H9 (cell line): ENCODE measurements at regions not wholly inside any gene's neighbourhood (a gene's known extent, or its start where the extent isn't known, plus 50 kb on each side); places are given as distances from the start of the nearest gene placed in this dataset.
A peak's percentile ranks its signal among the peaks of the same experiment; 100 is the strongest.

ENCODE experiments used
- DNase-seq: peaks from one replicate; pipeline ENCODE4 v3.0.0-alpha.2; 2017
- H2AFZ ChIP-seq: one replicate; pipeline ENCODE4 v1.6.1; 2013; ENCODE audit warnings: mild to moderate bottlenecking, low read length, control low read depth, moderate library complexity
- H2AK5ac ChIP-seq: 2 replicates; pipeline ENCODE4 v1.6.1; 2013; ENCODE audit warnings: low read length, control low read depth, mixed read lengths; ENCODE audit not compliant: insufficient read length
- H2BK120ac ChIP-seq: one replicate; pipeline ENCODE4 v1.6.1; 2013; ENCODE audit warnings: low read depth, mild to moderate bottlenecking, low read length, control low read depth, inconsistent platforms; ENCODE audit not compliant: poor library complexity, severe bottlenecking
- H2BK12ac ChIP-seq: 2 replicates; pipeline ENCODE4 v1.6.1; 2013; ENCODE audit warnings: low read length, control low read depth, mixed read lengths, low read depth; ENCODE audit not compliant: insufficient read length
- H2BK15ac ChIP-seq: 2 replicates; pipeline ENCODE4 v1.6.1; 2013; ENCODE audit warnings: low read depth, low read length, control low read depth
- H2BK20ac ChIP-seq: one replicate; pipeline ENCODE4 v1.6.1; 2013; ENCODE audit warnings: low read depth, mild to moderate bottlenecking, low read length, control low read depth, inconsistent platforms; ENCODE audit not compliant: poor library complexity, severe bottlenecking
- H2BK5ac ChIP-seq: 2 replicates; pipeline ENCODE4 v1.6.1; 2013; ENCODE audit warnings: low read length, control low read depth, mixed read lengths; ENCODE audit not compliant: insufficient read length
- H3K14ac ChIP-seq: 2 replicates; pipeline ENCODE4 v1.6.1; 2013; ENCODE audit warnings: low read length, control low read depth; ENCODE audit not compliant: insufficient read depth
- H3K18ac ChIP-seq: 2 replicates; pipeline ENCODE4 v1.6.1; 2013; ENCODE audit warnings: low read depth, mild to moderate bottlenecking, mixed read lengths, low read length, control low read depth; ENCODE audit not compliant: insufficient read length
- H3K23ac ChIP-seq: 2 replicates; pipeline ENCODE4 v1.6.1; 2013; ENCODE audit warnings: low read length, control low read depth, mixed read lengths, low read depth; ENCODE audit not compliant: insufficient read length
- H3K23me2 ChIP-seq: 2 replicates; pipeline ENCODE4 v1.6.1; 2013; ENCODE audit warnings: low read depth, mild to moderate bottlenecking, mixed read lengths, low read length, control low read depth; ENCODE audit not compliant: insufficient read length, poor library complexity, severe bottlenecking
- H3K27ac ChIP-seq: 2 replicates; pipeline ENCODE4 v1.5.1; 2013; ENCODE audit warnings: low read length, control low read depth, mixed read lengths, low read depth; ENCODE audit not compliant: insufficient read length
- H3K27me3 ChIP-seq: 2 replicates; pipeline ENCODE4 v1.6.1; 2013; ENCODE audit warnings: low read length, control low read depth, inconsistent platforms; ENCODE audit not compliant: insufficient read depth
- H3K4ac ChIP-seq: 2 replicates; pipeline ENCODE4 v1.6.1; 2013; ENCODE audit warnings: low read depth, mild to moderate bottlenecking, control low read depth, inconsistent platforms, low read length, moderate library complexity
- H3K4me1 ChIP-seq: 2 replicates; pipeline ENCODE4 v1.6.1; 2013; ENCODE audit warnings: low read length, control low read depth, inconsistent platforms; ENCODE audit not compliant: insufficient read depth
- H3K4me2 ChIP-seq: 2 replicates; pipeline ENCODE4 v1.6.1; 2013; ENCODE audit warnings: low read length, control low read depth, mixed read lengths; ENCODE audit not compliant: insufficient read length, insufficient read depth
- H3K56ac ChIP-seq: 2 replicates; pipeline ENCODE4 v1.6.1; 2013; ENCODE audit warnings: low read depth, mild to moderate bottlenecking, mixed read lengths, low read length, control low read depth; ENCODE audit not compliant: insufficient read length
- H3K79me1 ChIP-seq: 2 replicates; pipeline ENCODE4 v1.6.1; 2013; ENCODE audit warnings: low read depth, mild to moderate bottlenecking, moderate library complexity, low read length, control low read depth, inconsistent platforms; ENCODE audit not compliant: insufficient read depth, poor library complexity, severe bottlenecking
- H3K79me2 ChIP-seq: 2 replicates; pipeline ENCODE4 v1.6.1; 2013; ENCODE audit warnings: low read length, control low read depth, inconsistent platforms; ENCODE audit not compliant: insufficient read depth
- H3K9ac ChIP-seq: 2 replicates; pipeline ENCODE4 v1.6.1; 2013; ENCODE audit warnings: low read length, control low read depth, mixed read lengths; ENCODE audit not compliant: insufficient read length; ENCODE audit errors: extremely low read depth
- H3K9me3 ChIP-seq: one replicate; pipeline ENCODE4 v1.6.1; 2013; ENCODE audit warnings: low read depth, low read length, inconsistent platforms; ENCODE audit not compliant: control insufficient read depth
- H3T11ph ChIP-seq: one replicate; pipeline ENCODE4 v1.6.1; 2013; ENCODE audit warnings: mild to moderate bottlenecking, low read length, control low read depth, inconsistent platforms
- H4K20me1 ChIP-seq: one replicate; pipeline ENCODE4 v1.6.1; 2013; ENCODE audit not compliant: control insufficient read depth, insufficient read length, insufficient read depth
- H4K5ac ChIP-seq: 2 replicates; pipeline ENCODE4 v1.6.1; 2013; ENCODE audit warnings: low read depth, mild to moderate bottlenecking, mixed read lengths, low read length, control low read depth; ENCODE audit not compliant: insufficient read length
- H4K8ac ChIP-seq: replicated peaks from 2 replicates; pipeline ENCODE4 v1.6.1; 2013; ENCODE audit warnings: low read length, control low read depth, mixed read lengths, low read depth; ENCODE audit not compliant: insufficient read length
- H4K91ac ChIP-seq: 2 replicates; pipeline ENCODE4 v1.6.1; 2013; ENCODE audit warnings: low read depth, mild to moderate bottlenecking, moderate library complexity, mixed read lengths, low read length, control low read depth; ENCODE audit not compliant: insufficient read length
- H3K27ac Mint-ChIP-seq, 3 experiments: 2 replicates in 2 of 3; 3 replicates in 1 of 3; pipeline ENCODE4 v1.8.0; 2020 to 2021; ENCODE audit warnings: mixed read lengths in 3 of 3, mild to moderate bottlenecking in 1 of 3, moderate library complexity in 1 of 3
- H3K27me3 Mint-ChIP-seq: 2 replicates; pipeline ENCODE4 v1.8.0; 2021; ENCODE audit warnings: low read depth, mild to moderate bottlenecking, moderate library complexity, mixed read lengths
- H3K36me3 Mint-ChIP-seq, 3 experiments: 2 replicates in 2 of 3; 3 replicates in 1 of 3; pipeline ENCODE4 v1.8.0; 2020 to 2021; ENCODE audit warnings: low read depth in 3 of 3, mixed read lengths in 3 of 3; ENCODE audit not compliant: insufficient read depth in 1 of 3
- H3K4me1 Mint-ChIP-seq, 2 experiments: 2 replicates each; pipeline ENCODE4 v1.8.0; 2020; ENCODE audit warnings: mixed read lengths in 2 of 2
- H3K4me3 Mint-ChIP-seq, 2 experiments: 2 replicates in 1 of 2; 3 replicates in 1 of 2; pipeline ENCODE4 v1.8.0; 2020 to 2021; ENCODE audit warnings: mild to moderate bottlenecking in 2 of 2, mixed read lengths in 2 of 2, moderate library complexity in 1 of 2
- H3K9me3 Mint-ChIP-seq, 2 experiments: 2 replicates in 1 of 2; 3 replicates in 1 of 2; pipeline ENCODE4 v1.8.0; 2020; ENCODE audit warnings: mild to moderate bottlenecking in 2 of 2, mixed read lengths in 2 of 2, moderate library complexity in 1 of 2
- CTCF ChIP-seq: fragments of 200-600 bp; sonication (generic); conservative IDR thresholded peaks from 3 replicates; pipeline ENCODE4 v1.8.0; 2021; ENCODE audit warnings: antibody characterized with exemption, mild to moderate bottlenecking
- WGBS: extraction: QIAGEN DNeasy Blood & Tissue Kit; methylation state at CpG from one replicate; pipeline ENCODE4 v1.1.7; 2013; ENCODE audit warnings: missing lambda C conversion rate, low lambda C conversion rate, mixed read lengths; ENCODE audit not compliant: insufficient read length; ENCODE audit errors: extremely low coverage; 5-methylcytosine and 5-hydroxymethylcytosine counted together

- no peak overlapping the region for H2AFZ ChIP-seq
- peaks cover 2% of the 10 kb centered on the region for H4K20me1 ChIP-seq
- TF ChIP-seq CTCF = no peak
- no peaks in the 10 kb centered on the region for H3K27me3 ChIP-seq
- H3K4ac ChIP-seq = no peak overlapping the region
- H4K8ac ChIP-seq = no peak overlapping the region
- no peak overlapping the region for H4K5ac ChIP-seq
- Mint-ChIP-seq H3K36me3 (peaks cover 10 to 13% (median 12%) of the 10 kb centered on the region in 3 experiments; a peak in 6 of 7 replicates), H3K4me1 (peaks cover 59 to 64% of the 10 kb centered on the region in 2 experiments), H3K27me3 (peaks cover 6% of the 10 kb centered on the region), H3K9me3 (peaks cover 13 to 15% of the 10 kb centered on the region in 2 experiments), H3K4me3 (no peak overlapping the region), H3K27ac (peak overlapping the region in 2 of 3 experiments; percentile 6 to 81; a peak in 3 of 7 replicates)
- H3K9ac ChIP-seq = no peak overlapping the region
- no peak overlapping the region for H2BK12ac ChIP-seq
- H2BK15ac ChIP-seq = no peak overlapping the region
- WGBS = no CpG with 5 or more reads among the region's 13 CpGs
- H3T11ph ChIP-seq = no peak overlapping the region
- no peak overlapping the region for H3K14ac ChIP-seq
- no peak overlapping the region for H3K18ac ChIP-seq
- H2BK120ac ChIP-seq = no peak overlapping the region
- H3K4me1 ChIP-seq = peaks cover 14% of the 10 kb centered on the region
- H3K23ac ChIP-seq = no peak overlapping the region
- no peak for DNase-seq
- H4K91ac ChIP-seq = no peak overlapping the region
- no peaks in the 10 kb centered on the region for H3K9me3 ChIP-seq
- H3K79me2 ChIP-seq = no peaks in the 10 kb centered on the region
- no peaks in the 10 kb centered on the region for H3K23me2 ChIP-seq
- H2AK5ac ChIP-seq = no peak overlapping the region
- no peak overlapping the region for H3K4me2 ChIP-seq
- H2BK20ac ChIP-seq = no peak overlapping the region
- H3K27ac ChIP-seq = no peak overlapping the region
- no peak overlapping the region for H3K56ac ChIP-seq
- H3K79me1 ChIP-seq = no peaks in the 10 kb centered on the region
- H2BK5ac ChIP-seq = no peak overlapping the region
Observed at GRCh38 chr2:237202288-237203030, 116.8 kb downstream of the COPS8 start.
